ENCODE measurements at regions not wholly inside any gene's neighbourhood (a gene's known extent, or its start where the extent isn't known, plus 50 kb on each side); places are given as distances from the start of the nearest gene placed in this dataset.

- intact Hi-C loops (cut with DNase I; ENCODE audit: low total_unique reads) (no loop called here), in situ Hi-C loops (cut with MboI; ENCODE audit: low pct_ligation_motif_present in 1 of 4, low pct_unique_long_range_greater_than_20kb in 1 of 4, low sequenced_read_pairs in 3 of 4) (no loop called here)
- DNase-seq: peak; percentile 19
- H3K4me3 ChIP-seq: no peak overlapping the region
- peaks cover 0 to 3% (median 0%) of the 10 kb centered on the region in 4 donors for H3K4me1 ChIP-seq
- H3K9me3 ChIP-seq: no peaks in the 10 kb centered on the region
- WGBS, 2 donors (ENCODE audit: low coverage in 1 of 2): 62% methylated on average over 7 of the region's 7 CpGs; no CpG with 5 or more reads in 1 of the 2 donors
- no peak for TF ChIP-seq EP300 (IDR thresholded peaks at IDR 0.05; ENCODE audit: low read depth)
- TF ChIP-seq POLR2A (IDR thresholded peaks at IDR 0.05): no peak
- no peak for TF ChIP-seq POLR2AphosphoS5 (IDR thresholded peaks at IDR 0.05)
- no peak for TF ChIP-seq CTCF (IDR thresholded peaks at IDR 0.05)
- H3K27me3 ChIP-seq: no peaks in the 10 kb centered on the region
- H3K27ac ChIP-seq: no peak overlapping the region
- no peaks in the 10 kb centered on the region for H3K36me3 ChIP-seq
Measured at GRCh38 chr12:116630762-116631161, 71.6 kb downstream of the MAP1LC3B2 start.

- Histone ChIP-seq H3K4me3 (no peak overlapping the region), H3K36me3 (no peaks in the 10 kb centered on the region), H3K4me1 (peaks cover 0 to 3% (median 0%) of the 10 kb centered on the region in 4 donors), H3K27me3 (no peaks in the 10 kb centered on the region), H3K27ac (no peak overlapping the region), H3K9me3 (no peaks in the 10 kb centered on the region)
- intact Hi-C loops (cut with DNase I; ENCODE audit: low total_unique reads): no loop called here
- in situ Hi-C loops (cut with MboI; ENCODE audit: low pct_ligation_motif_present in 1 of 4, low pct_unique_long_range_greater_than_20kb in 1 of 4, low sequenced_read_pairs in 3 of 4): no loop called here
- DNase-seq: no peak
- TF ChIP-seq EP300 (IDR thresholded peaks at IDR 0.05; ENCODE audit: low read depth): no peak
- TF ChIP-seq POLR2AphosphoS5 (IDR thresholded peaks at IDR 0.05): no peak
- TF ChIP-seq POLR2A (IDR thresholded peaks at IDR 0.05): no peak
- TF ChIP-seq CTCF (IDR thresholded peaks at IDR 0.05): no peak
- 66 to 76% methylated on average over 9 to 10 of the region's 10 CpGs for WGBS, 2 donors (ENCODE audit: low coverage in 1 of 2)
Measured at GRCh38 chr12:116629480-116629879, 70.3 kb downstream of the MAP1LC3B2 start.

- H3K27me3 ChIP-seq: no peaks in the 10 kb centered on the region
- no peaks in the 10 kb centered on the region for H3K36me3 ChIP-seq
- in situ Hi-C loops (cut with MboI; ENCODE audit: low pct_ligation_motif_present in 1 of 4, low pct_unique_long_range_greater_than_20kb in 1 of 4, low sequenced_read_pairs in 3 of 4): no loop called here
- H3K4me1 ChIP-seq: peaks cover 0 to 3% (median 0%) of the 10 kb centered on the region in 4 donors
- H3K27ac ChIP-seq: no peak overlapping the region
- H3K4me3 ChIP-seq: no peak overlapping the region
- intact Hi-C loops (cut with DNase I; ENCODE audit: low total_unique reads): no loop called here
- TF ChIP-seq EP300 (IDR thresholded peaks at IDR 0.05; ENCODE audit: low read depth): no peak
- no peak for TF ChIP-seq CTCF (IDR thresholded peaks at IDR 0.05)
- no peak for TF ChIP-seq POLR2A (IDR thresholded peaks at IDR 0.05)
- TF ChIP-seq POLR2AphosphoS5 (IDR thresholded peaks at IDR 0.05): no peak
- H3K9me3 ChIP-seq: no peaks in the 10 kb centered on the region
- WGBS, 2 donors (ENCODE audit: low coverage in 1 of 2): 14 to 38% methylated on average over 1 of the region's 1 CpG
- DNase-seq: no peak
Measured at GRCh38 chr12:116628989-116629388, 69.8 kb downstream of the MAP1LC3B2 start.

GRCh38 chr12:116628450-116628793 is 69.2 kb downstream of the MAP1LC3B2 start:
- DNase-seq: no peak
- in situ Hi-C loops (cut with MboI; ENCODE audit: low pct_ligation_motif_present in 1 of 4, low pct_unique_long_range_greater_than_20kb in 1 of 4, low sequenced_read_pairs in 3 of 4): no loop called here
- Histone ChIP-seq H3K27ac (no peak overlapping the region), H3K27me3 (no peaks in the 10 kb centered on the region), H3K4me3 (no peak overlapping the region), H3K4me1 (peaks cover 0 to 3% (median 0%) of the 10 kb centered on the region in 4 donors), H3K9me3 (no peaks in the 10 kb centered on the region), H3K36me3 (no peaks in the 10 kb centered on the region)
- TF ChIP-seq EP300 (IDR thresholded peaks at IDR 0.05; ENCODE audit: low read depth) (no peak), CTCF (IDR thresholded peaks at IDR 0.05) (no peak), POLR2AphosphoS5 (IDR thresholded peaks at IDR 0.05) (no peak), POLR2A (IDR thresholded peaks at IDR 0.05) (no peak)
- 97 to 100% methylated on average over 6 to 10 of the region's 10 CpGs for WGBS, 2 donors (ENCODE audit: low coverage in 1 of 2)
- intact Hi-C loops (cut with DNase I; ENCODE audit: low total_unique reads): no loop called here
